Stimulated activated memory B cell treated with anti-CD40 and anti-IgM and Interleukin-4, amounts not matched to agents 10 μg/mL and 1 μg/mL and 100 μg/mL, for 72 hours (primary cell): ENCODE measurements at regions not wholly inside any gene's neighbourhood (a gene's known extent, or its start where the extent isn't known, plus 50 kb on each side); places are given as distances from the start of the nearest gene placed in this dataset.
A peak's percentile ranks its signal among the peaks of the same experiment; 100 is the strongest.
"Not testable (repeated sequence)": the region's sequence is repeated elsewhere in the genome, so short reads cannot be mapped to it uniquely, and the experiment has no call there.

Source experiments
- ATAC-seq: fragments of 150-1000 bp; cut with Tn5 transposase; 2 replicates; pipeline ENCODE4 v1.10.0; 2021
- H3K27ac Mint-ChIP-seq: one replicate; pipeline ENCODE4 v1.8.0; 2022; ENCODE audit warnings: mild to moderate bottlenecking, mixed read lengths
- H3K27me3 Mint-ChIP-seq: one replicate; pipeline ENCODE4 v1.8.0; 2022; ENCODE audit warnings: mixed read lengths
- H3K36me3 Mint-ChIP-seq: one replicate; pipeline ENCODE4 v1.8.0; 2022; ENCODE audit warnings: mixed read lengths
- H3K4me1 Mint-ChIP-seq: one replicate; pipeline ENCODE4 v1.8.0; 2022; ENCODE audit warnings: mixed read lengths
- H3K4me3 Mint-ChIP-seq: one replicate; pipeline ENCODE4 v1.8.0; 2022; ENCODE audit warnings: mild to moderate bottlenecking, moderate library complexity, mixed read lengths
- H3K9me3 Mint-ChIP-seq: one replicate; pipeline ENCODE4 v1.8.0; 2022; ENCODE audit warnings: mixed read lengths

GRCh38 chr3:101913168-101913567 is 63.9 kb downstream of the NFKBIZ start:
- no peak for ATAC-seq
- H3K9me3 Mint-ChIP-seq = peaks cover 4% of the 10 kb centered on the region
- peaks cover 9% of the 10 kb centered on the region for H3K4me1 Mint-ChIP-seq
- no peaks in the 10 kb centered on the region for H3K27me3 Mint-ChIP-seq
- H3K36me3 Mint-ChIP-seq = peaks cover 9% of the 10 kb centered on the region
- no peak overlapping the region for H3K27ac Mint-ChIP-seq
- H3K4me3 Mint-ChIP-seq = no peak overlapping the region

- H3K4me3 Mint-ChIP-seq, ATAC-seq, H3K27me3 Mint-ChIP-seq: not testable (repeated sequence)
- H3K4me1 Mint-ChIP-seq = peaks cover 18% of the 10 kb centered on the region
- peak overlapping the region; percentile 15 for H3K27ac Mint-ChIP-seq
- peaks cover 15% of the 10 kb centered on the region for H3K36me3 Mint-ChIP-seq
- peaks cover 10% of the 10 kb centered on the region for H3K9me3 Mint-ChIP-seq
These were observed 68.4 kb downstream of the NFKBIZ start for GRCh38 chr3:101917761-101918160.

GRCh38 chr3:101922151-101922725 is 72.9 kb downstream of the NFKBIZ start:
- Mint-ChIP-seq H3K4me1 (peaks cover 35% of the 10 kb centered on the region), H3K36me3 (peaks cover 16% of the 10 kb centered on the region)
- H3K27me3 Mint-ChIP-seq, H3K4me3 Mint-ChIP-seq, ATAC-seq, H3K27ac Mint-ChIP-seq, H3K9me3 Mint-ChIP-seq: not testable (repeated sequence)

GRCh38 chr3:101924621-101925020 is 75.3 kb downstream of the NFKBIZ start:
- not testable (repeated sequence) for H3K9me3 Mint-ChIP-seq, H3K4me3 Mint-ChIP-seq, H3K36me3 Mint-ChIP-seq, H3K27me3 Mint-ChIP-seq, ATAC-seq
- H3K27ac Mint-ChIP-seq = peak overlapping the region; percentile 4
- H3K4me1 Mint-ChIP-seq = peaks cover 29% of the 10 kb centered on the region

GRCh38 chr3:101925124-101925523 is 75.8 kb downstream of the NFKBIZ start:
- not testable (repeated sequence) for H3K9me3 Mint-ChIP-seq, H3K4me3 Mint-ChIP-seq, H3K36me3 Mint-ChIP-seq, ATAC-seq, H3K27me3 Mint-ChIP-seq
- Mint-ChIP-seq H3K4me1 (peaks cover 29% of the 10 kb centered on the region), H3K27ac (peak overlapping the region; percentile 4)

GRCh38 chr3:101925564-101925963 is 76.2 kb downstream of the NFKBIZ start:
- Mint-ChIP-seq H3K27ac (peak overlapping the region; percentile 4), H3K36me3 (peaks cover 6% of the 10 kb centered on the region), H3K4me1 (peaks cover 29% of the 10 kb centered on the region), H3K27me3 (no peaks in the 10 kb centered on the region), H3K9me3 (peaks cover 3% of the 10 kb centered on the region), H3K4me3 (no peak overlapping the region)
- ATAC-seq = no peak

GRCh38 chr3:101926594-101927105 is 77.3 kb downstream of the NFKBIZ start:
- peaks cover 6% of the 10 kb centered on the region for H3K36me3 Mint-ChIP-seq
- no peaks in the 10 kb centered on the region for H3K9me3 Mint-ChIP-seq
- no peak for ATAC-seq
- no peaks in the 10 kb centered on the region for H3K27me3 Mint-ChIP-seq
- peaks cover 29% of the 10 kb centered on the region for H3K4me1 Mint-ChIP-seq
- no peak overlapping the region for H3K4me3 Mint-ChIP-seq
- no peak overlapping the region for H3K27ac Mint-ChIP-seq

GRCh38 chr3:101928890-101929289 is 79.6 kb downstream of the NFKBIZ start:
- no peak for ATAC-seq
- H3K9me3 Mint-ChIP-seq = peaks cover under 1% of the 10 kb centered on the region

GRCh38 chr3:101931081-101931480 is 81.8 kb downstream of the NFKBIZ start:
- no peak overlapping the region for H3K27ac Mint-ChIP-seq

More at GRCh38 chr3:101928890-101929289, 79.6 kb downstream of the NFKBIZ start:
- Mint-ChIP-seq H3K4me3 (no peak overlapping the region), H3K27me3 (no peaks in the 10 kb centered on the region), H3K36me3 (peaks cover 1% of the 10 kb centered on the region), H3K27ac (no peak overlapping the region), H3K4me1 (peaks cover 36% of the 10 kb centered on the region)

GRCh38 chr3:101932326-101933068 is 83.2 kb downstream of the NFKBIZ start:
- no peaks in the 10 kb centered on the region for H3K27me3 Mint-ChIP-seq
- no peak for ATAC-seq
- H3K36me3 Mint-ChIP-seq = peaks cover 5% of the 10 kb centered on the region
- peaks cover 44% of the 10 kb centered on the region for H3K4me1 Mint-ChIP-seq
- peak overlapping the region; percentile 88 for H3K27ac Mint-ChIP-seq
- H3K9me3 Mint-ChIP-seq = peaks cover 3% of the 10 kb centered on the region
- no peak overlapping the region for H3K4me3 Mint-ChIP-seq

More at GRCh38 chr3:101931081-101931480, 81.8 kb downstream of the NFKBIZ start:
- H3K27me3 Mint-ChIP-seq = no peaks in the 10 kb centered on the region
- peaks cover 5% of the 10 kb centered on the region for H3K36me3 Mint-ChIP-seq
- ATAC-seq = no peak
- H3K4me1 Mint-ChIP-seq = peaks cover 30% of the 10 kb centered on the region
- peaks cover 3% of the 10 kb centered on the region for H3K9me3 Mint-ChIP-seq
- H3K4me3 Mint-ChIP-seq = no peak overlapping the region

- Mint-ChIP-seq H3K4me3 (peak overlapping the region; percentile 45), H3K4me1 (peaks cover 44% of the 10 kb centered on the region), H3K9me3 (peaks cover 3% of the 10 kb centered on the region), H3K36me3 (peaks cover 5% of the 10 kb centered on the region), H3K27ac (peak overlapping the region; percentile 86), H3K27me3 (no peaks in the 10 kb centered on the region)
- peak; percentile 93 for ATAC-seq
These were observed 87.4 kb downstream of the NFKBIZ start for GRCh38 chr3:101936419-101937356.

- Mint-ChIP-seq H3K27me3 (no peaks in the 10 kb centered on the region), H3K9me3 (peaks cover 3% of the 10 kb centered on the region), H3K4me1 (peaks cover 44% of the 10 kb centered on the region), H3K36me3 (peaks cover 5% of the 10 kb centered on the region), H3K27ac (no peak overlapping the region), H3K4me3 (no peak overlapping the region)
- peak; percentile 71 for ATAC-seq
These were observed 89.0 kb downstream of the NFKBIZ start for GRCh38 chr3:101938262-101938847.

GRCh38 chr3:101939361-101940049 is 90.2 kb downstream of the NFKBIZ start:
- H3K27me3 Mint-ChIP-seq = no peaks in the 10 kb centered on the region
- H3K27ac Mint-ChIP-seq = no peak overlapping the region
- no peak overlapping the region for H3K4me3 Mint-ChIP-seq
- H3K4me1 Mint-ChIP-seq = peaks cover 43% of the 10 kb centered on the region
- no peaks in the 10 kb centered on the region for H3K36me3 Mint-ChIP-seq
- no peaks in the 10 kb centered on the region for H3K9me3 Mint-ChIP-seq
- ATAC-seq = no peak

GRCh38 chr3:101940521-101941317 is 91.4 kb downstream of the NFKBIZ start:
- Mint-ChIP-seq H3K27me3 (no peaks in the 10 kb centered on the region), H3K27ac (no peak overlapping the region), H3K4me1 (peaks cover 48% of the 10 kb centered on the region), H3K9me3 (no peaks in the 10 kb centered on the region), H3K36me3 (no peaks in the 10 kb centered on the region), H3K4me3 (no peak overlapping the region)
- ATAC-seq = no peak
